NCI-H2029 (cell line): ENCODE measurements at regions not wholly inside any gene's neighbourhood (a gene's known extent, or its start where the extent isn't known, plus 50 kb on each side); places are given as distances from the start of the nearest gene placed in this dataset.

Experiments used
- DNase-seq: peaks from one replicate; lab custom pipeline; 2025; lab: John Stamatoyannopoulos, UW

- no peak for DNase-seq
Measured at GRCh38 chr12:61765926-61766325, 494.3 kb upstream of the USP15 start.

DNA sequence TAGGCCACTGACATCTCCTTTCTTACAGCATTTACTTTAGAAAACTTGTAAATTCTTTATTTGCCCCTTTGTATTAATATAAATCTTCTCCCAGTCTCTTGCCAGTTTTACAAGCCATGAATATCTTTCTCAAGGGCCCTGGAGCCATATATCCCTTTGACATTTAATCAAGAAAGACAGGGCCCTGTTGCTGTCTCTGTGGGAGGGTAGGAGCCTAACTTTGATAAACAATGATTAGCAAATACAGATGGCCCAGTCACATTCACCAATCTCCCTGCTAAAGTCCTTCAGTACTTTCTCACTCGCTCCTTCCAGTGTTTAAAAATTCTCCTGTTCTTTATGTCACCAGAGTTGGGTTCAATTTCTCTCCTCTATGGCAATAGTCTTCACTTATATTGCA is 479.8 kb upstream of the USP15 start:
- no peak for DNase-seq

DNA sequence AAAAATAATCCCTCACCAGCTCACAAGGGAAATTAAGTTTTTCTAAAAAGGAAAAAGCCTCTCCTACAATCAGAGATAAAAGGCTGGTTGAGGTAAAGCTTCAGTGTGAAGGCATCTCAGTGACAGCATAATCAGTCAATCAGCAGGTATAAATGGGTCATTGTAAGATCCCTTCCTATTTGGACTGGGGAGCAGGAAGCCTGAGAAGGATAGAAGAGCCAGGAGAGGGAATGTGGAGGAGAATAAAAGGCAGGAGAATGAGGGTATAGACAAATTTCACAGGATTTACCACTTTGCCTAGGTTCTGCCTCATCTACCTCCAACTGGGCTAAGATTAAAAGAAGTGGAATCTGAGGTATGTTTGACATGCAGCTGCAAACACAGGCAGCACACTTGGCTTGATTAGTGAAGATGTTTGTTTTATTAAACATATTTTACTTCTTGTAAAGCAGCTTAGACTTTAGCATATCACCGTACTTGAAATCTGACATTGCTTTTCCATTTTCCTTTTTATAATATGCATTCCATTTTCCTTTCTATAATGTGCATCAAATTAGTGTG is 479.1 kb upstream of the USP15 start:
- DNase-seq = no peak

GRCh38 chr12:61796846-61797245 is 463.4 kb upstream of the USP15 start:
- no peak for DNase-seq

- DNase-seq = no peak
Measured at GRCh38 chr12:61797266-61797665, 462.9 kb upstream of the USP15 start.

DNA sequence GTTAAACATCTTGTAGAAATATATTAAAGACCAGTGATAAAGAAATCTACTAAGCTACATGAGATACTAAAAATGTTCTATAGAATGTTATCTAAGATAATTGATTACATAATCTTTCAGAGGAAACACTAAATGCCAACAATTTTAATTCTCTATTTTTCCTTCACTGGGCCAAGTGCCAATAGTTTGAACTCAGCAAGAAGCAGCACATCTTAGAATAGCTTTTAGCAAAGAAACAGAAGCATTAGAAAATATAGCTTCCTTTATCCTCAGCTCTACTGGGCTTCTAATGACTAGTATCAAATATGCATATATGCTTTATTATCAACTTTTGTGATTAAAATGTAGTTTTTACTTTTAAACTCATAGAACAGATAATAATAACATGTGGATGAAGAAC is 461.4 kb upstream of the USP15 start:
- DNase-seq = no peak

DNA sequence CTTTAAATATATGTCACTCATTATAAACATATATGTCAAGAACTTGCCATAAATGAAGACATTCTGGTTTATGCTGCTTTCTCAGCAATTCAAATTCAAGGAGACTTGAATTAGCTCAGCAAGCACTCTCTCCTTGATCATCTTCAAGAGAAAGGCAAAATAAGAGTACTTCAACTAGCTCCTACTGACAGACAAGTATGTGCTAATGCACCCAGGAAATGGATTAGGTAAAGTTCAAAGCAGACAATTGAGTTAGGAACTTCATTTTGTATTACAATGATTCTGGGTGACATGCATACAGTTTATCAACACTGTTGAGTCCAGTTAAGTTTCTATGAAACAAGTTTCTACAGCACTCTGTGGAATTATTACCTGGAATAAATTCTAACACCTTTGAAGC is 455.9 kb upstream of the USP15 start:
- DNase-seq = no peak

DNA sequence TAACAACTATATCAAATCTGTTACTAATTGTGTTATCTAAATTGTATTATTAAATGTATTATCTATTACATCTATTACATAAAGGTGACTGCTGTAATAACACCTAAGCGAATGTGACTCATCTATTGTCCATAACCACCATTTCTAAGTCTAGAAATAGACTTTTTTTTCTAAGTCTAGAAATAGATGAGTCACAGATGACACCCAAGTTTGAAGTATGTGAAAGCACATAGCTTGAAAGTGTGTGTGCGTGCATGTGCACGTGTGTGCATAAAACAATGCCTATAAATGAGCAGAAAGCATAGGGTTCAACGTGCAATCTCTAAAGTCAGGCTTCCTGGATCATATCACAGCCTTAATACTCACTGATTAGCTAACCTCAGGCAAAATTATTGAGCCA is 451.3 kb upstream of the USP15 start:
- no peak for DNase-seq

- no peak for DNase-seq
Measured at GRCh38 chr12:61810486-61810885, 449.7 kb upstream of the USP15 start.

DNA sequence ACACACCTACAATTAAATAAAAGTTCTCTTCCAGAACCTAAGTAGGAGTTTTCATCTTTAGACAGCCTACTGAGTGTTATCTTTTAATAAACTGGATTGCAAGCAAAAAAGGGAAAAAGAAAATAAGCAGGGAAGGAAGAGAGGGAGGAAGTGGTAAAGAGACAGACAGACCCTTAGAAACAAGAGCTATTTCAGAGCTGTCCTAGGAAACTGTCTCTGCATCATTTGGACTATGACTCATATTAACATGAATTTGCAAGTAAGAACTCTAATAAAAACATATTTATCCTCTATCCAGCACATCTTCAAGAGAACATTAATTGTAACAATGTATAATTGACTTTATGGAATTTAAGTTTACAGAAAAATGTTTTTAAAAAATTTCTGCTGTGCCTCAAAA is 438.8 kb upstream of the USP15 start:
- DNase-seq = no peak

- DNase-seq = no peak
Measured at GRCh38 chr12:61823102-61823501, 437.1 kb upstream of the USP15 start.

GRCh38 chr12:61846765-61847164 is 413.4 kb upstream of the USP15 start:
- no peak for DNase-seq

- DNase-seq = no peak
Measured at GRCh38 chr12:61848893-61849292, 411.3 kb upstream of the USP15 start.

DNA sequence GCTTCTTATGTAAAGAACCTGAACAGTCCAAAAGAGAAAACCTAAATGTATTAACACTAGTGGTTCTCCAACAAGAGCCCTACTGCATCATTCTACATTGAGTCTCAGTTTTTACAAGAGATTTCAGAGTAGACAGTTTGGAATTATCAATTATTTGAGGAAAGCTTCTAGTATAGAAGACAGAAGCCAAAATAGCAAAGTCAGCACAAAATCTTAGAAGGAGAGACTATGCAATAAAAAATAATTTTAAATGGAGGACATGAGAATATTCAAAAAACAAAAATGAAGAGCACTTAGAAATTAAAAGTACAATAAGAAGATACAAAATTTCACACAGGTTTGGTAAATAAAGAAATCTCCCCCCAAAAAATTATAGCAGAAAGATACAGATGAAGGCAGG is 406.3 kb upstream of the USP15 start:
- DNase-seq = no peak

DNA sequence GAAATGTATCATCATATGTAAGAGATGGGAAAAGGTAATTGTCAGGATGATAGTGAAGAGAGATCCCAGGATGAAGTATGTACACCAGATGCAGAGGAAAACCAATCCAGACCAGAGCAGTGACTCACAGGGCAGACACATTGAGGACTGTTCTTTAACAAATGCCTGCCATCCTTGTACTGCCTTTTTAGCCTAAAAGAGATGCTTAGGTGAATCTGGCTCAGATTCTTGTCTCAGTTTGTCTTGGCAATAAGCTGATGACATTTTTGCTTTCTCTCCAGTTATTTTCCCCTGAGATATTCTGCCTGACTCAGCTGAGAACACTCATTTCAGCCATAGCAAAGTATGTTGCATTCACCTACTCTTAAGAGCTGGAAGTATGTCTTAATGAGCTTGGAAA is 405.3 kb upstream of the USP15 start:
- no peak for DNase-seq

GRCh38 chr12:61857968-61858367 is 402.2 kb upstream of the USP15 start:
- no peak for DNase-seq

DNA sequence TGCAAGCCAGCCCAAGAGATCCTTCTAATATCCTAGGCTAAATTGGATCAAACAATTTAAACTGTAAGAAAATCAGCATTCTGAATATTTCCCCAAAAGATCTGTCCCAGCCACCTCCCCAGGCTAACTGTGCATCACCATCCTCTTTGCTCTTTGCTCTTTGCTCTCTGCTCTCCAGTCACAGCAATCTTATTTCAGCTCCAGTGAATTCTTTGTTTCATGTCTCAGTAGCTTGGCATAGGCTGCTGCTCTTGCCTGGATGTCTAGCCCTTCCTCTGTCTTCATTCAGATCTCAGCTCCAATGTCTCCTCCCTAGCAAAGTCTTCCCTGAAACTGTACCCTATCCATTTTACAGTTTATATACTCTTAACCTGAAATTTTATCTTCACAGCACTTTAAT is 399.8 kb upstream of the USP15 start:
- no peak for DNase-seq

DNA sequence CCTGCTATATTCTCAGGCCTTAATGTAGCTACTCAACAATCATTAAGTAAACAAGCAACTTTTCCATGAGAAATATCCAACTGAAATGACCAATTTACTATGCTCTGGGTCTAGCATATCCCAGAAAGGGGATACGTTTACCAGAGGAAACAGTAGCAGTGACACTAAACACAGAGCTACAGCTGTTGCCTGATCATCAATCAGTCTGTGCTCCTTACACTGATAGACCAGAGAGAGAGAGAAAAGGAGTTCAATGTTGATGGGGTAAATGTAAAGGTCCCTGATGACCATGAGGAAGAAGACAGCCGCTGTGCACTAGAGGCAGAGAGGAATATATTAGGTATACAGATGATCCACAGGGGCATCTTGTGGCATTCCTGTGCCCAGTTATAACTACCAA is 397.2 kb upstream of the USP15 start:
- DNase-seq = no peak

DNA sequence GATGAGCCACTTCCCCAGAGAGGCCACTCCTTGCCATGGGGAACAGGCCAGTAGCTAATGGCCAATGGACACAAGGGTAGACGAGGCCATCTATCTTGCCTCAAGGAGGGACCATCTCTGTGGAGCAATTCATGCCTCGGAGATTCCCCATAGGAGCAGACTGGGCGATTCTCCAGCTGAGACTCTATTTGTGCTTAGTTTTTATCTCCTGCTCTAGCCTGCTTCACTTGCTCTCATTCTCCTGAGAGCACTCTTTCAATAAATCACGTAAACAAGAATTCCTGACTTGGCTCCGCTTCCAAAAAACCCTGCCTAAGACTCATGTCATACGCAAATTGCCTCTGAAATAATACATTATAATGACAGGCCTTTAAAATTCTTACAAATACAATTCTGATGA is 396.4 kb upstream of the USP15 start:
- no peak for DNase-seq

DNA sequence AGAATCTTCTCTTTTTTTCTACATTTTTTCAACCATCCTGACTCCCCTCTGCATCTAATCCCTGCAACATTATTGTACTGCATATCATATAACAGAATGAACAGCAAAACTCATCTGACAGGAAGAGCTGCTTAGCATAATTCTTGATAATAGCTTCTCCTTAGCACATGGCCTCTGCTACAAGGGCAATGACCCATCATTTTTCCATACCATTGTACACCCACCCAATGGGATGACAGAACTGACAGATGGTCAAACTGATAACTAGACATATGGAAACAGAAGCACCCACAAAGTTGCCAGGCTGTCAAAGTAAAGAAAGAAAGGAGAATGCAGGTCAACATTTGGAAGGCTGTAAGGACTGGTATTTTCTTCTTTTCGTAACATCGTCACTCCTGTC is 390.4 kb upstream of the USP15 start:
- DNase-seq = no peak

GRCh38 chr12:61870658-61871484 is 389.3 kb upstream of the USP15 start:
- DNase-seq = no peak

- no peak for DNase-seq
Measured at GRCh38 chr12:61871485-61871810, 388.8 kb upstream of the USP15 start.

DNA sequence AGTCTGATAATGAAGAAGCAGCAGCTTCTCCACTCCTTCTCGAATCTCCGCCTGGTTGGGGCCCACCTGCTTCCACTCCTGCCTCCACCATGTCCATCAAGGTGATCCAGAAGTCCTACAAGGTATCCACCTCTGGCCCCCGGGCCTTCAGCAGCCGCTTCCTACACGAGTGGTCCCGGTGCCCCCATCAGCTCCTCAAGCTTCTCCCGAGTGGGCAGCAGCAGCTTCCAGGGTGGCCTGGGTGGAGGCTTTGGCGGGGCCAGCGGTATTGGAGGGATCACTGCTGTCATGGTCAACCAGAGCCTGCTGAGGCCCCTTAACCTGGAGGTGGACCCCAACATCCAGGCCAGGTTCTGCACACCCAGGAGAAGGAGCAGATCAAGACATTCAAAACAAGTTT is 381.0 kb upstream of the USP15 start:
- DNase-seq = no peak

GRCh38 chr12:61880186-61880585 is 380.0 kb upstream of the USP15 start:
- DNase-seq = no peak
